ENCODE measurements at regions not wholly inside any gene's neighbourhood (a gene's known extent, or its start where the extent isn't known, plus 50 kb on each side); places are given as distances from the start of the nearest gene placed in this dataset.
"Not testable (repeated sequence)": the region's sequence is repeated elsewhere in the genome, so short reads cannot be mapped to it uniquely, and the experiment has no call there.

DNA sequence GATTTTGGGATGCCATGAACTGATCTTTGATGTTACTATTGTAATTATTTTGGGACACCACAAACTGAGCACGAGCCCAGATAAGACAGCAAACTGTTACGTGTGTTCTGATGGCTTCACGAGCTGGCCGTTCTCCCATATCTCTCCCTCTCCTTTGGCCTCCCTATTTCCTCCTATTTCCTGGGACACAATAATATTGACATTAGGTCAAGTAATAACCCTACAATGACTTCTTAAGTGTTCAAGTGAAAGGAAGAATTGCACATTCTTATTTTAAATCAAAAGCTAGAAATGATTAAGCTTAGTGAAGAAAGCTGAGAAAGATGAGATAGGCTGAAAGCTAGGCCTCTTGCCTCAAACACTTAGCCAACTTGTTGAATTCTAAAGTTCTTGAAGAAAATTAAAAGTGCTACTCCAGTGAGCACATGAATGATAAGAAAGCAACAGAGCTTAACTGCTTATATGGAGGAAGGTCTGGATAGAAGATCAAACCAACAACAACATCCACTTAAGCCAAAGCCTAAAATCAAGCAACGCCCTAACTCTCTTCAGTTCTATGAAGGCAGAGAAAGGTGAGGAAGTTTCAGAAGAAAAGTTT is 247.1 kb downstream of the LRRC70 start:
- no peak for DNase-seq

DNA sequence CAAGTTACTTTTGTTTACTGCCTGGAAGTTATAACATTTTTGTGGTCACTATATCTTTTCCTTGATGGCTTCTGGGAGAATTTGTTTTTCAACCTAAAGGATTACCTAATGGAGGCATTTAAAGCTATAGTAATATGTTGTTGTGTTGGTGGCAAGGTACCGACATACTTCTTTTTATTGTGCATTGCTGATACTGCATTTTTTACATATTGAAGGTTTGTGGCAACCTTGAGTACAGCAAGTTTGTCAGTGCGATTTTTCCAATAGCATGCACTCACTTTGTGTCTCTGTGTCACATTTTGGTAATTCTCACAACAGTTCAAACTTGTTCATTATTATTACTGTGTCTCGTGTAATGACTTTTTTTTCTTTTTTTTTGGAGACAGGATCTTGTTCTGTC is 246.3 kb downstream of the LRRC70 start:
- DNase-seq = no peak

DNA sequence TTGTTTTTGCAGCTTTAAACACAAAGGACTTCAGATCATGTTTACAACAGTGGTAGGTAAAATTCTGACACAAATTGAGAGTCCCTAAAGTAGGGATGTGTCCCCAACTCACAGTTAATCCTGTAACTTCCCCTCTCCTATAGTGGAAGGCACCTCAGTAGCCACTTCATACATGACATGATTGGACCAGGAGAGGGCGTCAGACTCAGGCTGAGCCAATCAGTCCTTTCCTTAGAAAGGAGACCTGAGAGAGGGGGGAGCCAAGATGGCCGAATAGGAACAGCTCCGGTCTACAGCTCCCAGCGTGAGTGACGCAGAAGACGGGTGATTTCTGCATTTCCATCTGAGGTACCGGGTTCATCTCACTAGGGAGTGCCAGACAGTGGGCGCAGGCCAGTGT is 238.4 kb downstream of the LRRC70 start:
- DNase-seq = not testable (repeated sequence)

GRCh38 chr5:62814991-62815390 is 236.4 kb downstream of the LRRC70 start:
- DNase-seq = no peak

GRCh38 chr5:62812621-62813255 is 234.1 kb downstream of the LRRC70 start:
- no peak for DNase-seq

GRCh38 chr5:62804819-62805218 is 226.2 kb downstream of the LRRC70 start:
- DNase-seq = not testable (repeated sequence)

DNA sequence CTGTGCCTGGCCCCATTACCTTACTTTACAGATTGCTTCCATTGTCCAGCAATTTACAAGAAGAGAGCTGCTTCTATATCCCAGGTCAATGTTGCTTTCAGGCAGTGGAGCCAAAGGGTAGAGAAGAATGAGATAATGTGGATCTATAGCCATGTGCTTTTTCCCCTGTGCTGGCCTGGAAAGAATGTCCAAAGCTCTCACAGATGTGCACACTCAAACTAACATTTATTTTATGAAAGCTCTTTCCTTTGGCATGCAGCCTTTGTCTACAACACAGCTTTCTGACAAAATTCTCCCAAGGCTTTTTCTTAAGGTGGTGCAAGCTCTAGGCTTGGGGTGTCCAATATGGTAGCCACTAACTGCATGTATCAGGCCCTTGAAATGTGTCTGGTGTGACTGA is 217.3 kb downstream of the LRRC70 start:
- DNase-seq = no peak

GRCh38 chr5:62794456-62794855 is 215.8 kb downstream of the LRRC70 start:
- no peak for DNase-seq

GRCh38 chr5:62791059-62791458 is 212.4 kb downstream of the LRRC70 start:
- DNase-seq = no peak

DNA sequence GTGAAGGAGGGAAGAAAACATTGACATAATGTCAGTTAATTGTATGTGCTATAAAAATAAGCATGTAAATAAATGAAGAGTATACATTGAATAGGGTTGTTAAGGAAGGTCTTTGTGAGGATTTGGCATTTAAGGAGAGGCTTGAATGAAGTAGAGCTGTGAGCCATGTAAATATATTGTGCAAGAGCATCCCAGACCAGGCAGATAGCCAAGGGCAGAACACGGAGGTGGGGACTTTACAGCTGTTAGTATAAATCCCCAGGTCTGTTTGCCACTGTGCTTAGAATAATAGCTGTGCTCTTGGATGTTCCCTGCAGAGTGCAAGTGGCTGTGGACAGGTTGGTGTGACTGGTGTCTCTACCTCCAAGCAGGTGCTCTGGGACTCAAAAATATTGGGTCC is 211.7 kb downstream of the LRRC70 start:
- DNase-seq = no peak

GRCh38 chr5:62786099-62786498 is 207.5 kb downstream of the LRRC70 start:
- no peak for DNase-seq

- DNase-seq = no peak
These were observed 207.0 kb downstream of the LRRC70 start for GRCh38 chr5:62785588-62785987.

DNA sequence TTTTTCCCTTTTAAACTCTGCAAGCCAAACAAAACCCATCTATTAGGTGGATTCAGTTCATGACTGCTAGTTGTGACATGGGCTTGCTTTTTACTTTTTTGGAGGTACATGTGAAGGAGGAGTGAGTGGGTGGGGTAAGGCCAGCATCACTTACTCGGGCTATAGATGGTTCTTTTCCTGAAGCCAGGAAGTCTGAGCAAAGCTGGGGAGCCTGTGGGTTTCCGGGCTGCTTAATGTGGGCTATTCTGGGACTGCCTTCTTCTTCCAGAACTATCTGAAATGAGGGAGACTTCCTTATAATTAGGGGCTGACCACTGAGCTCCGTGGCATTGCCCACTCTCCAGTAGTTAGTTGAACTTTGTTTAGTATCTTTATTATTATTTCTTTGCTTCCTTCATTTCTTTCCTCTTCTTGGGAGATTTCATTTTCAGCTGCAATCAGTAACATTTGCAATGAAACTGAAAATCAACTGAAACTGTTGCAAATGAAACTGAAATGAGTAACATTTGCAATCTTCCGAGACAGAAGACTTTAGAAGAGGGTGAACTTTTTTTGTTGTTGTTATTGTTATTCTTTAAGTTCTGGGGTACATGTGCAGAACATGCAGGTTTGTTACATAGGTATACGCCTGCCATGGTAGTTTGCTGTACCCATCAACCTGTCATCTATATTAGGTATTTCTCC is 204.9 kb downstream of the LRRC70 start:
- no peak for DNase-seq

DNA sequence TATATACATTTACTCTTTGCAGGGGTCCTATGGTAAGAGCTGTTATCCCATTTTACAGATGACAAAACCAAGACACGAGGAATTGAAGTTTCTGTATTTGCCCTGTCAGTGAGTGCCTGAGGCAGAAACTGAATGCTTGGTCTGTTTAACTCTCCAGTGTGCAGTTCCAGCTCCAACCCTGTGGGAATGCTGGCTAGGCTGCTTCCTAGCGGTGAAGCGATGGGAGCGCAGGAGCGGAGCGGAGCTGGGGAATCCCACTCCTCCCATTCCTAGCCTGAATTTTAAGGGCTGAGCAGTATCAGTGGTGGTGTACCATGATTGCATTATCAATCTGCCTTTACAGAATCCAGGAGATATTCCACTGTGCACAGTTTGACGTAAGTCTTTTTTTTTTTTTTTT is 202.3 kb downstream of the LRRC70 start:
- DNase-seq = no peak

DNA sequence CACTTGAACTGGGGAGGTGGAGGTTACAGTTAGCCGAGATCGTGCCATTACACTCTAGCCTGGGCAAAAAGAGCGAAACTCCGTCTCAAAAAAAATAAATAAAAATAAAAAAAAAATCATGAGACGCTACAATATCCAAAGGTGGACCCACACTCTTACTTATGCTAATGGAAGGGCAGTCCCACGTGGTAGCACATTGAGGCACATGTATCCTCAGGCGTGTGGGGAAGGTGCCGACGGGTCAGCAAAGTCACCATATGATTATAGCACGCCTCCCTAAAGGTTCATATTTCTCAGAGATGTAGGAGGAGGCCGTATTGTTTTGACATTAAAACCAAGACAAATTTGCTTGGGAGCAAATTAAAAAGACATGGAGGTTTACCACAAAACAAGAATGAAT is 201.6 kb downstream of the LRRC70 start:
- DNase-seq = no peak

GRCh38 chr5:62779010-62779422 is 200.4 kb downstream of the LRRC70 start:
- DNase-seq = no peak

DNA sequence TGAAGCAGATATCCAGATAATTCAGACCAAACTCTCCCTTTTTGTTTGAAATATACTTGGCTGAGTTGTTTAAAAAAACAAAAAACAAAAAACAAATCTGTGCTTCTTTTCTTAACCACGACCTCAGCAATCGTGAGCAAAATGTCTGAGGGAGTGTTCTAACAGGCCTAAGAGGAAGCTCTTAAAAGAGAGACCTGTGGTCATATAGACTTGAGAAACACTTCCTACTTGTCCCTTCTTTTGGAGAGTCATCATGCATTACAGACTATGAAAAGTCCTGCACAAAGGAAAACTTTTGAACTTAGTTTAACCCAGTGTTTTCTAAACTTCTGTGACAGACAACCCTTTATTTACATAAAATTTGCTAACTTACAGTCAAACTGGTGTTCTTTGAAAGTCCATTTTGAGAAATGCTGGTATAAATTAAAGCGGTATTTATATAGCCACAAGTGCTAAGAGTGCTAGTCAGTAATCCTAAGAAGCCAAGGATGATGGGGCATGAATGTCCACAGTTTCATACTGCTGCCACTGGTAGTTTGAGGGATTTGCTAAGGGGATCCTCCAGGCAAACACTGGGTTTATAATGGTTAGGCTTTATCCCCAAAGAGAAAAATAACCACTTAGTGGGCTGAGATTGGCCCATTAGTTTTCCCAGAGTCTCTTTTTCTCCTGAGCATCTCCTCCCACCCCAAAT is 199.8 kb downstream of the LRRC70 start:
- no peak for DNase-seq

DNA sequence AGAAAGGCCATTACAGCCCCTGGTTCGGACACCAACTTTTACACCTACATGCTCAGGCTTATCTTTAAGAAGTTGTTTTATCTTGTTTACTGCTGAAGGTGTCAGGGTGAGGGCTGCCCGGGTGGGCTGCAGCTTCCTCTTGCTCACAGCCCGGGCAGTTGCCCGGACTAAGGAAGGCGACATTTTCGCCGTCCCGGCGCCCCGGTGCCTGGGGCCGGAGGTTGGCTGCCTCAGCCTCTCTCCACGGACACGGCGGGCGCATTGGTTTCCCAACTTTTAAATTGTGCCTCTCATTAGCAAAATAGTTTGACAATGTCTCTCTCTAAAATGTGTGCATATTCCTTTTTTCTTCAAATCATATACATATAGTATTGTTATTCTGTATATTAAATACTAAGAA is 198.5 kb downstream of the LRRC70 start:
- DNase-seq = not testable (repeated sequence)

- not testable (repeated sequence) for DNase-seq
These were observed 198.0 kb downstream of the LRRC70 start for GRCh38 chr5:62776592-62776991.

GRCh38 chr5:62773460-62773859 is 194.8 kb downstream of the LRRC70 start:
- DNase-seq = no peak

GRCh38 chr5:62771341-62771740 is 192.7 kb downstream of the LRRC70 start:
- DNase-seq = no peak

- no peak for DNase-seq
These were observed 189.0 kb downstream of the LRRC70 start for GRCh38 chr5:62767650-62768049.

DNA sequence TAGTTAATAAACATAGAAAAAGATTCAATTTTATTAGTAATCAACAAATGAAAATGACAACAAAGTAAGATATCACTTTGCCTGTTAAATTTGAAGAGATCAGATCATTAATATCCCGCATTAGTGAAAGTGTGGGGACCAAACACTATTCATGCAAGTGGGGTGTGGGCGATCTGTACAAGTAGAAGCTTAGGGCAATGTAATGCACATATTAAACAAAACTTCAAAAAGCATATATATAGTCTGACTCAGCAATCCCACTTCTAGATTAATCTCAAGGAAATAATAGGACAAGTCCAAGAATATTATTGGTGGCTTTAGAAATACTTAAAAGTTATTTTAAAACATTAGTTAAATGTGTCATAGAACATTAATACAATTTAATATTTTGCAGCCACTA is 188.5 kb downstream of the LRRC70 start:
- no peak for DNase-seq

DNA sequence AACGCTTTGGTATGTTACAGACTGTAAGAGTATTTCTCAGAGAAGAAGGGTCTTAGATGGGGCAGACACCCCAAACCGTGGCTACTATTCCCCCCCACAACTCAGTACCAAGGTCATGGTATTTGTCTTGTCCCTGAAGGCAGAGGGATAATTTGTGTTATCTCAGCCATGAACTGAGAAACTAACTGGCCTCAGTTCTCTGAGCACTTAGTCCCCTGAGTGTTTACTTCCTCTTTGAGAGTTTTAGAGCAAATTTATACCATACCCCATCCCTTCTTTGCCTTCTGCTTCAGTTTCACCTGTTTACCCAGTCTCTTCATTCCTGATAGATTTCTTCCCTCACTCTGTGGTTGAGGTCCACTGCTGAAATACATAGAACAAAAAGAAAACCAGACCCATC is 183.9 kb downstream of the LRRC70 start:
- no peak for DNase-seq

Data from CD4-positive, alpha-beta T cell treated with Interleukin-15 for 1 hour (primary cell).